ENCODE measurements at regions not wholly inside any gene's neighbourhood (a gene's known extent, or its start where the extent isn't known, plus 50 kb on each side); places are given as distances from the start of the nearest gene placed in this dataset.

- no peak for TF ChIP-seq CTCF (IDR thresholded peaks at IDR 0.05)
- TF ChIP-seq POLR2A (IDR thresholded peaks at IDR 0.05): no peak
Observed at GRCh38 chr11:44505581-44506054, 59.8 kb upstream of the CD82 start.

Data from uterus (tissue), 2 donors.